NCI-H446 treated with DMSO at 0.1 percent for 48 hours (cell line): ENCODE measurements at regions not wholly inside any gene's neighbourhood (a gene's known extent, or its start where the extent isn't known, plus 50 kb on each side); places are given as distances from the start of the nearest gene placed in this dataset.

ENCODE experiments used
- DNase-seq: peaks from one replicate; lab custom pipeline; 2025; lab: John Stamatoyannopoulos, UW

DNA sequence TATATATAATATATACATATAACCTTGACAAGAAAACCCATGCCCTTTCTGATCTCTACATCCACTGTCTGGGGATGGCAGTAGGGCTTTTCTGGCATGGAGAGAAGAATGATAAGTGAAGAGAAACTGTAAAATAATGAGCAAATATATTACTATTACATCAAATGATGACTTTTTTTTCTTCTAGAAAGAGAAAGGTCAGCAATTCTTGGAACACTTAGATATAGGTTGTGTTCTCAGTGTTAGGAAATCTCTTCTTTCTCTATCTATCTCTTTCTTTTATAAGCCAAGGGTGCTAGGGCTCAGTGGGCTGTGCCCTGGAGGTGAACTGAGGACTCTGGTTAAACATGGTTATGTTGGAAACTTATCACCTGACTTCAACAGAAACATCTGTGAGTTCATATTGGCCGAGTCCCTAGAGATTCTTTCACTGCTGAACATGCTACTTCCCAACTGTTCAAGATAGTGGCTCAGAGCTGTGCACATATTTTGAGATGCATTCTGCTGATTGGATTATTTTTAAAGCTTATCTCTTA lies 265.1 kb downstream of the GBA3 start:
- no peak for DNase-seq

DNA sequence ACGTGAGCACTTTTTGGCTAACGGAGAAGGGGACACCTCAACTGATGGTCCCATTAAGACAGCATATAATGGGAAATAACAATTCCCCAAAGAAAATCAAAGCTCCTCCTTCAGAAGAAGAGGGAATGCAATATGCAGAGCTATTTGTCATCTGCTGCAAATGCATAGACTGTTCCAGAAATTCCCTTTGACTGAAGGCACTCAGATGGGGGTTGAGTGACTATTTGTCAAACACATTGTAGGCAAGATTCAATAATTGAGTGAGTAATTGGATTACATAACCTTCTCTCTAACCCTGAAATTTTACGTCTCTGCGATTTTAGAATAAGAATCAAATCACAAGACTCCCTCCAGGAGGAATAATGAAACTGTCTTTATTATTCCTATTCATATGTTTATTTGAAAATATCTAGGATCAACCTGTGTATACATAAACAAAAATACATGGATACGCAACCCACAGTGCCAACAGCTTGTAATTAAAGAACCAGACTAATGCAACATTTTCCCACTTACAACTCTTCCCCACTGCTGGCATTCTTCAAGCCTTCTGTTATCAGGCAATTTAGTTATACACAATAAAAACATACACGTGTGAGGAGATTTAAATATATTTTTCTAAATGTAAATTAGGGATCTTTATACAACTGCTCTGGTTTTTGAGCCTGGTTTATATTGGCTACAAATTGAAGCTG lies 256.6 kb downstream of the GBA3 start:
- no peak for DNase-seq

DNA sequence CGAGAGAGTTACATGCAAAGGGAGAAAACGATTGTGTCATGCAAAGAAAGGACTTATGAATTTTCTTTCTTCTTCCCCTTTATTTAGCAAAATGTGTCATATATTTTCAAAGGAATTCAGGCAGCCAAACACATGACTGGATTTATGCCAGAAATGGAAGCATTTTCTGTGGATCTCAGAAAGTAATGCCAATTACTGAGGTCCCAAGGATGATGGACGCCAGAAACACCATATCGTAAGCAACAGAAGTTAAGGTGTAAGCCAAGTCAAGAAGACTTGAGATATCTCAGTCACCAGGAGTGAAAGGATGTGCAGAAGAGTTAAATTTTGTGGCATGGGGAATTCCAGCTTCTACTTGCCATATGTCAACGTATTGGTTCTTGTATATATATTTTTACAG lies 255.1 kb downstream of the GBA3 start:
- no peak for DNase-seq

DNA sequence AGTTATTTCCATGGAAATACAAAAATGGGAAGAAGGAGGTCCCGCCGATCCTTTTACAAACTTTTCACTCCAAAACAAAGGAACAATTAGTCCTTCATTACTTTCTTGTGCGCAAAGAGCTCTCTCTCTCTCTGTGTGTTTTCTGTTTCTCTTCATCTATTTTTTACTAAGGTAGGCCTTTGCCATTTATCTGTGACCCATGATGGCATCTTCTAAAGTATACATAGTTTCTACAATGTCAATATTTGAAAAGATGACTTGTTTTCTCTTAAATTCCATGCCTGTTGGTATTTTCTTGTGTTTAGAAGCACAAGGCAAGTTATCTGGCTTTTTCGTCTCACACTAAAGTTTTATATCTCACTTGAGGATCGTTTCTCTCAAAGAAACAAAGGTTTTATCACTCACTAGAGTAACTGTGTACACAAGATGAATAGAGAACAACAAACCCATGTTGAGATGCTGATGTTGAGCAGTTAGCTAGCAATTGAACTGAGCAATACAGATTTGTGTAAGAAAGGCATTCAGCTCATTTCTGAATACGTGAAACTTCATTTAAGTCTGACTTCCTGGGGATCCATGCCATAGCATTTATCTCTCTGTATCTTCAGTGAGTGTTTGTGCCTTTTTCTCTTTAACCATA lies 250.3 kb downstream of the GBA3 start:
- DNase-seq: no peak

DNA sequence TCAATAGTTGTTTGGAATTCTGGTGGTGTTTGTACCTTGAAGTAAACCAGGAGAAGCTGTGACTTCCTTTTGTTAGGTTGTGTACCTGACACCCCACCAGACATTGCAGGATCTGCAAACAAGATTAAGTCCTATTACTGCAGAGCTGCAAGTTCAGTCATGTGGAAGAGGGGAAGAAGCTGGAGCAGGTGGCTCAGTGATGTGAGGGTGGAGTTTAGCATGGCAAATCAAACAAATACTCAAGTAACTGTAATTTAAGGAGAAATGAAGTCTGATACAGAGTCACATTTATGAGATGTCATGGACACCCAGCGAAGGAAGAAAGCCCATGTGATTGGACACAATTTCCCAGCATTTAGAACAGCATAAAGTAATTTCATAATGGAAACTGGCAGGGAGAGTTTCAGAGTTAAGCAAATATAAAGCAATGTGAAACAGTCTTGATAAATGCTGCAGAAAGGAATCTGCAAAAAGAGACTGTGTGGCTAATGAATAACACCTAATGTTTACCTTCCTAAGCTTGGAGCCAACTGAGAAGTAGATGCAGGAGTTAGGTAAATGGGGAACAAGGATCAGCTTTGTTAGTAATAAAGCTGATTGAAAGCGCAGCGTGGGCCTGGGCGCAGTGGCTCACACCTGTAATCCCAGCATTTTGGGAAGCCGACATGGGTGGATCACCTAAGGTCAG lies 249.1 kb downstream of the GBA3 start:
- DNase-seq: no peak

DNA sequence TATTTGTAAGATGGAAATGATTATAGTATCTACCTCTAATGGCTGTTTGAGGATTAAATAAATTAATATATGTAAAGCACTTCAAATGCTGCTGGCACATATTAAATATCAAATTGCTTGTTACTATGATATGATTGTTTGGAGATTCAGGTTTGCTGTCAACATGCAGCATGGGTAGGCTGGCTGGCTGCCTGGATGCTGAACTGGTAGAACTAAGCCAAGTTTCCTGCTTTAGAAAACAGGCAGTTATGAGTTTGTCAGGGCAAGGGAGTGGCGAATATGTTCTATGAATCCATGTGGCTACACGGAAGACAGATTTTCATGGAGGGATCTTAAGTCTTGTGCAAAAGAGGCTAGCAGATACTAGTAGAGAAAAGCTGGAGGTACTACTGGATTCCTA lies 239.6 kb downstream of the GBA3 start:
- no peak for DNase-seq

DNA sequence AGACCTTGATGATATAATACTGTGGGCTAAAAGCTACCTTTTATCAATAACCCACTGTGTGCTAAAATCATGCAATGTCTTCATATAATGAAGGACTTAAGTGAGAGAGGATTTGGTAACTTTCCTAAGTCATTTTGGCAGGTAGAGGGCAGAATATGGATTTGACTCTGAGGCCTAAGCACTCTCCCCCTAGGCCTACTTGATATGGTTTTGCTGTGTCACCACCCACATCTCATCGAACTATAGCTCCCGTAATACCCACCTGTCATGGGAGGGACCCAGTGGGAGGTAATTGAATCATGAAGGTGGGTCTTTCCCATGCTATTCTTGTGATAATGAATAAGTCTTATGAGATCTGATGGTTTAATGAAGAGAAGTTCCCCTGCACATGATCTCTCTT lies 229.7 kb downstream of the GBA3 start:
- DNase-seq: no peak

DNA sequence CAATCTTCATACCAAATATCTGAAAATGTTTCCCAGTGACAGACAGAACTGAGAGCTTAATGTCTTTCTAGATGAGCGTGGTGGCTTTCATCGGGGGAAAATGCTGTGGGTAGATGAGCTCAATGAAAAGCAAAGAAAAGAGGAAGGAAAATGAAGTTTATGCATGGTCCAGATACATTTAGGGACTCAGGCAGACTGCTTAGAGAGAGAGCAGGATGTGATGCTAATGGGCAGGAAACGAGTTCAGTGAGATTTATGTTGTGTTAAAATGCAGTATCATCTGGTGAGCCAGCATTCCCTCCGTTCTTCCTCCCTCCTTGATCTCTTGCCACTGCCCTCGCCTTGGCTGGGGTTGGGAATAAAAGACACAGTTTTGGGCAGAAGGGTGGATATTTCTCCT lies 229.2 kb downstream of the GBA3 start:
- DNase-seq: no peak

DNA sequence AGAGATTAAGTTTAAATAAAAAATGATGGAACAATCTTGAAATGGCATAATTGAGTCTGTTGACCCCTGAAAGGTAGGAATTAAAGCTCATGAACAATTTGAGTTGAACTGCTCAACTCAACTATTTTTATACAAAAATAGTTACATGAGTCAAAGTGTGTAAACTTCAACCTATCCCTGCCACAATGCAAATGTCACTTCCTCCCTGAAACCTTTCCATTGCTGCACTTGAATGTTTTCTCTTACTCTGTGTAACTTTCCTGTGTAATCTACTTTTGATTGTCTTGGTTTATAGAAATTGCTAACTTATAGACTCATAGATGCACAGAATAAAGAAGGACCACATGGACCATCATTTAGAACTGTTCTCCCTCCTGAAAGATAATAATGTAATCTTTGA lies 218.5 kb downstream of the GBA3 start:
- no peak for DNase-seq

DNA sequence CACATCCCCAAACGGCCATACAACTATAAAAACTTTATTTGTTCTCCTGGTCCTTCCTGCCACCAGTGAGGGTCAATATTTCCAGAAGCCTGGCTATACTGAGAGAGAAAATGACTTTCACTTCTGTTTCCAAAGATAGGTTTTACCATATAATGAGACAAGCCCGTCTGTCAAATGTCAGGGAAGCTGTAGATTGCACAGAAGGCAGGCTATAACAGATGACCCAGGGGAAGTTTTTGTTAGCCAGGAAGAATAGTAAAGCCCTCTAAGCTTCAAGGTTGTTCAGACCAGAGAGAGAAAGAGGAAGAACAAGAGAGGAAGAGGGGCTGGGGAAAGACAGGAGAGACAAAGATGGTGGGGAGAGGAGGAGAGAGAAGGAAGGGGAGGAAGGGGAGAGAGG lies 217.5 kb downstream of the GBA3 start:
- DNase-seq: no peak

DNA sequence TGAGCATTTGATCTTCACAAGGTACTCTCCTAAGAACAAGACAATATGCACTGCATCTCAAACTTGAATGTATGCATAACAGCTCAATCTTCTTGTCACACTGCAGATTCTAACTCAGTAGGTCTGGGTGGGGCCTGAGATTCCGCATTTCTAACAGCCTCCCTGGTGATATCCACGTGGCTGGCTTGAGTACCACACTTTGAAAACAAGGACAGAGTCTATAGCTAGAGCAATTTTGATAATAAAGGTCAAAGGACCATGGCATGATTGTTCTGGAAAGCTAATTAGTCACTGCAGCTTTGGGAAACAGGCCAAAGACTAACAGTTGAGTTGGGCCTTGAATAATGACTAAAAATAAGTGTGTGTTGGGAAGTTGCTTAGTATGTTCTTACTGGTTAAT lies 213.3 kb downstream of the GBA3 start:
- no peak for DNase-seq

DNA sequence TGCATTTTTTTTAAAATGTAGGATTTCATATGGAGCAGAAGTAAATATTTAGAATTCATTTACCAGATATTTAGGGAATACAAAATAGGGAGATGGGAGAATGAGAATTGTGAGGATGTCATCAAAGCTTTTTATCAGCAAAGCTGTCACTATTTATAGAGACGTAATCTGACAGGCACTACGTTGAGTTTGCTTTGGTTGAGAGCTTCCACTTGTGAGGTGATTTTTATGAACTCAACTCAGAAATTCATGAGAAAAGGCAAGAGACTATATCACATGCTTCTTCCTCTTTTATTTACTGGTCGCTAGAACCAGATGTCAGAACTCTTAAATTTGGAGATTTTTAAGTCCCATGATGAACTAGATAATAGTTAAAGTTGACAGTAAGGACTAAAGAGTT lies 211.2 kb downstream of the GBA3 start:
- DNase-seq: no peak

DNA sequence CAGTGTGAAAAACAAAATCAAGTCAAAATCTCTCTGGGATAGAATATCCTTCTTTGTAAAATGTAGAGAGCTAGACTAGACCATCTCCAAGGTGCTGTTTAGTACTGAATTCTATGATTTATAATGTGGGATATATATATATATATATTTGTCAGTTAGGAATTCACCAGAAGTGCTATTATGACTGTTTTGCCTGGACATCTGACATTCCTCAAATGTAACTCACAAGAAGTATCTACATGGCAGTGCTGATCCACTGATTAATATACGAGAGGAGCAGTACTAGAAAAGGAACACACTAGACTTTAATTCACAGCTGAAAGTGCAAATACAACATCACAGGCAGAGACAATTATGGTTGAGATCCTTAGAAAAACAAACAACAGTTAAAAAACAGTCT lies 208.9 kb downstream of the GBA3 start:
- DNase-seq: no peak

DNA sequence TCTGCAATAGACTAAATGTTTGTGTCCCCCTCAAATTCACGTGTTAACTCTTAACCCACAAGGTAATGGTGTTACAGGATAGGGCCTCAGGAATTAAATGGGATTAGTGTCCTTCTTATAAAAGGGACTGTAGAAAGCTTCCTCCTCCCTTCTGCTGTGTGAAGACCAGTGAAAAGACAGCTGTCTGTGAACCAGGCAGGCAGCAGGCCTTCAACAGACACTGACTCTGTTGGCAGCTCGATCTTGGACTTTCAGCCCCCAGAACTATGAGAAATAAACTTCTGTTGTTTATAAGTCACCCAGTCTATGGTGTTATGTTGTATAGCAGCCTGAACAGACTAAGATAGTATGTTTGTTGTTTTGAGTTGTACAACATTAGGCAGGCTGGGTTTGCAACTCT lies 208.1 kb downstream of the GBA3 start:
- DNase-seq: no peak

DNA sequence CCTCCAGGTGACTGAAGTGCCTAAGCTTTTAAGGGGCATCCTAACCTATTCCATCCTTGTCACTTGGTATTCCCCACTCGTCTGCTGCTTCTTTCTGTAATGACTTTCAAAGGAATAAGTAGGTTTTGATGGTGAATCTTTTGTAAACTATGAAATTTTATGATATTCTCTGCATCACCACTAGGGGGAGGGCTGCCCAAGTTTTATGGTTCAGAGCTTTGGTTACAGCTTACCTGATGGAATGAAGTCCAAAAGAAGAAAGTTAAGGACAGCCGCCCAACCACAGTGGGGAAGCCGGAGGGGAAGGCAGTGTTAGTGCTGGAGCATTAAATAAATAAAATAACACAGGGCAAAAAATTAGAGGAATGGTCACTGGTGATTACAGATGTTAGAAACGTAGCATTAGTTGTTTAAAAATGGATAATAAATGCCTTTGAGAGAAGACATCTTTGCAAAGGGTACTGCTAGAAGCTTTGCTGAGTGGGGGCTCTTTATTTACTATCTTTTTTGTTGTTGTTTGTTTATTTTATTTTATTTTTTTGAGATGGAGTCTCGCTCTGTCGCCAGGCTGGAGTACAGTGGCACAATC lies 204.9 kb downstream of the GBA3 start:
- DNase-seq: no peak

DNA sequence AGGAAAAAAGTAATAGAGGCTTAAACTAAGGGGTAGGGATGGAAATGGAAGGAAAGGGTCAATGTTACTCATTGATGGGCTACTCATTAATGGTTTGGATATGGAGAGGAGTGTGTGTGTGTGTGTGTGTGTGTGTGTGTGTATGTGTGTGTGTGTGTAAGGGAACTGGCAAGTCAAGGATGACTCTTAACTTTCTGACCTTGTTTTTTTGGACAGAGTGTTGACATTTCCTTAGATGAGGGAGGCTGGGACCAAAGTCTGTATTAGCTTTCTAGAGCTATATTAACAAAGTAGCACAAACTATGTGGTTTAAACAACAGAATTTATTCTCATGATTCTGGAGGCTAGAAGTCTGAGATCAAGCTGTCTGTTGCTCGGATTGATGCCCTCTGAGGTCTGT lies 202.7 kb downstream of the GBA3 start:
- DNase-seq: no peak

DNA sequence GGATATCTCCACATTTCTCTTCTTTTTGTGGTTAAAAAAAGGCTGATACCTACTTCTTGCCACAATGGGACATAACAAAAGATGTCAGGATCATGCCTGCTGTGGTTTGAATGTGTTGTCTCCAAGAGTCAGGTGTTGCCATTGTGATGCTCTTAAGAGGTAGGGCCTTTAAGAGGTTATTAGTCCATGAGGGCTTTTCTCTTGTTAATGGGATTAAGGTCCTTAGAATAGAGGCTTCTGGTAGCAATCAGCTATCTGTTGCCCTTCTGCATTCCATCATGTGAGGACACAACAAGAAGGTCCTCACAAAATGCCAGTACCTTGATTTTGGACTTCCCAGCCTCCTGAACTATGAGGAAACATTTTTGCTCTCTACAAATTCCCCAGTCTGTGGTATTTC lies 191.4 kb downstream of the GBA3 start:
- DNase-seq: no peak

DNA sequence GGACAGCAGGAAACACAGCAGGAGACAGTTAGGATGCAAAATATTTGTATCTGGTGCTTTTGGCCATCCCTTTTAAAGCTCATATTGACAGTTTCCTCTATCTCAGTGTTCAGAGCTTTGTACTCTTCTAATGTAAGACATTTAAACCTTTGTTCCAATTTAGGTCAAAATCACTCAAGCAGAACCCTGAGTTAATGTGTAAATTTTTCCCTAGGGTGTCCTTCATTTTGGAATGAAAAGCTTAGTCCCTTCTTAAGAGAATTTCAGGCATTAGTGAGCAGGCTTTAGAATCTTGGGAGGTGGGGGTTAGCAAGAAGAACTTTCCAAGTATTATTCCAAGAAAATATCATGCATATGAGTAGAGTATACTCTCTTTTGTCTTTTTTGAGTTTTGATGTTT lies 188.7 kb downstream of the GBA3 start:
- no peak for DNase-seq

DNA sequence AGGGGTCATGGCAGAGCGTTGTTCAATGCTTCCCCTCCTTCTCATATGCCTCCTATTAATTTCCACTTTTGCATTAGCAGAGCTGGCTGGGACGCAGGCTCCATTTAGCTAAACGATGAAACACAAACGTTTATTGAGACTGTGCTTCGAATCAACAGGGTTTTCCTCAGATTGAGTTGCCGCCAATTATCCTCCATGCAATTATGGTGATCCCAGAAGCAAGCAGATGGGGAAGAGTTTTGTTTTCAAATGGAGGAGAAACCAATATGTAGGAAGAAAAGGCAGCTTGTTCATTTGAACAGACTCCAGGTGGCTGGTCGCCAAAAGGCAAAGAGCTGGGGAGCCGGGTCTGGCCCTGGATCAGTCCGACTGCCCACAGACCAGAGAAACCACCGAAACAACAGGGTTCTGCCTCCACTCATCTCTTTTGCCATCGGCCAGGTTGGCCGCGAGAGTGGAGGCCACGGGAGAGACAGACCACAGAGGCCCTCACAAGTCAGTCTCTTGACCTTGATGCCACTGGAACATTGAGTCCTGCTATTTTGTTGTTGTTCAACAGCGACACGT lies 184.8 kb downstream of the GBA3 start:
- peak; percentile 18 for DNase-seq

DNA sequence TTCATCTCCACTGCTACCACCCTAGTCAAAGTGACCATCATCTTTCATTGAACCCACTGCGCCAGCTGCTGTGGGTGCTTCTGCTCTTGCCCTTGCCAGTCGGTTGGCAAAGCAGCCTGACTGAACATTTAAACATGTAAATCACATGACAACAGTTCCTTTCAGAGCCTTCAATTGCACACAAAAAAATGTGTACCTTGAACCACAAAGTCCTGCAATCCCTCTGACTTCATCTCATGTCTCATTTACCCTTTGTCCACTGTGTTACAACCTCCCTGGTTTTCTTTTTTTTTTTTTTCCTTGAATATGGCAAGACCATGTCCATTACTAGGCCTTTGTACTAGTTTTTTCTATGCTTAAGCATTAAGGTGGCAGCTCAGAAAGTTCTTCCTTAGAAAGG lies 183.5 kb downstream of the GBA3 start:
- no peak for DNase-seq

DNA sequence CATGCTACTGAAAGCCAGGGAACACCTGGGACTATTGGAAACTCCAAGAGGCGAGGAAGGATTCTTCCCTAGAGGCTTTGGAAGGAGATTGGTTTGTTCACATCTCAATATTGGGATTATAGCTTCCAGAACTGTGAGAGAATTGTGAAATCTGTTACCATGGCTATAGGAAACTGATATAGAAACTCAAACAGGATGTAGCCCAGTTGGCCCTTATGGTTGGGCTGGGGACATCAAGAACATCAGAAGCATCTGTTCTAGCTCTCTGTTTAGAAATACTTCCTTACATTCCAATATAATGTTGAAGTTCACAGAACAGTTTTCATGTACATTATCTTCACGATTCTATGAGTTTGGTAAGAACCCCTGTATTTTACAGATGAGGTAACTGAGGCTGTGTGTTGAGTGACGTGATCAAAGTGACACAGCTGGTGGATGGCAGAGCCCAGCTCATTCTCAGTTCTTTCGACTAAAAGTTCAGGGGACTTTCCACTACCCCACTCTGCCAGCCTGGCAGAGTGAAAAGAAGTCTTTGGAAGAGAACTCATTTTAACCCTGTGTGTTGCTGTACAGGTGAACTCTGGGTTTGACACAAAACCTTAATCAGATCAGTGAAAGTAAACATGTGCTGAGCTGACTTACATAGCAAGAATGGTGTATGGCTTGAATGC lies 183.0 kb downstream of the GBA3 start:
- no peak for DNase-seq

DNA sequence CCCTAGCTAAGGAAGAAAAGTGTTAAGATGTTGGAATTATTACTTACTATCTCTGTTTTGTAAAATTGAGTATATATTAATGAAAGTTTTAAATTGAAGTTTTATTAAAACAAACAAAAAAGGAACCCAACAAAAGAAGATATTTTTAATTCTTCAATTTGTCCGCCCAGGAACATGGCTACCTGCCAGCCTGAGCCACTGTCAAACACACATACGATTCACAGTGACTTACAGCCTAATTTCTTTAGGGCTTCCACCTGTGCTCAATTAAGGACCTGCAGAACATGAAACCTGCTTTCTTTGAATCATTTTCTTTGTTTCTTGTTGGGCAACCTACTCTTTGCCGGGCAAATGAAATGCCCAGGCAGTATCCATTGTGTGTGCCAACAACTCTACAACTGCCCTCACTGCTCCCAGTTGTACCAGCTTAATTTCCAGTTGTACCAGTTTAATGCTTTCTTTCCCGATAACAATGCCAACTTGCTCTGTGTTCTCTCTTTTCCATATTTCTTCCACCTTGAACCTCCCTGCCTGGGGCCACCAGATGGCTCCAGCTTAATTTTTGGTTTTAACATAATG lies 181.7 kb downstream of the GBA3 start:
- DNase-seq: no peak
